NB4 (cell line): ENCODE measurements at regions not wholly inside any gene's neighbourhood (a gene's known extent, or its start where the extent isn't known, plus 50 kb on each side); places are given as distances from the start of the nearest gene placed in this dataset.

ENCODE experiments used
- CTCF ChIP-seq: IDR thresholded peaks from one replicate; pipeline ENCODE4 v1.5.1; 2012; ENCODE audit warnings: low read depth, low read length
- MYC ChIP-seq: IDR thresholded peaks from 2 replicates; pipeline ENCODE4 v1.6.1; 2011; ENCODE audit warnings: low read depth, low read length
- POLR2A ChIP-seq: IDR thresholded peaks from 2 replicates; pipeline ENCODE4 v1.6.1; 2011; ENCODE audit warnings: mild to moderate bottlenecking; ENCODE audit not compliant: insufficient read length; ENCODE audit errors: extremely low read depth

- TF ChIP-seq CTCF (no peak), POLR2A (no peak), MYC (no peak)
Measured at GRCh38 chr2:4908461-4908860, 783.7 kb upstream of the SOX11 start.
